GM08714 (cell line): ENCODE measurements at regions not wholly inside any gene's neighbourhood (a gene's known extent, or its start where the extent isn't known, plus 50 kb on each side); places are given as distances from the start of the nearest gene placed in this dataset.
"Not testable (repeated sequence)": the region's sequence is repeated elsewhere in the genome, so short reads cannot be mapped to it uniquely, and the experiment has no call there.

Experiments
- H3K4me3 ChIP-seq: fragments of 200-500 bp; sonication (Bioruptor generic); 2 replicates; pipeline ENCODE4 v1.5.1; 2014; ENCODE audit warnings: mild to moderate bottlenecking, low read length, inconsistent platforms

DNA sequence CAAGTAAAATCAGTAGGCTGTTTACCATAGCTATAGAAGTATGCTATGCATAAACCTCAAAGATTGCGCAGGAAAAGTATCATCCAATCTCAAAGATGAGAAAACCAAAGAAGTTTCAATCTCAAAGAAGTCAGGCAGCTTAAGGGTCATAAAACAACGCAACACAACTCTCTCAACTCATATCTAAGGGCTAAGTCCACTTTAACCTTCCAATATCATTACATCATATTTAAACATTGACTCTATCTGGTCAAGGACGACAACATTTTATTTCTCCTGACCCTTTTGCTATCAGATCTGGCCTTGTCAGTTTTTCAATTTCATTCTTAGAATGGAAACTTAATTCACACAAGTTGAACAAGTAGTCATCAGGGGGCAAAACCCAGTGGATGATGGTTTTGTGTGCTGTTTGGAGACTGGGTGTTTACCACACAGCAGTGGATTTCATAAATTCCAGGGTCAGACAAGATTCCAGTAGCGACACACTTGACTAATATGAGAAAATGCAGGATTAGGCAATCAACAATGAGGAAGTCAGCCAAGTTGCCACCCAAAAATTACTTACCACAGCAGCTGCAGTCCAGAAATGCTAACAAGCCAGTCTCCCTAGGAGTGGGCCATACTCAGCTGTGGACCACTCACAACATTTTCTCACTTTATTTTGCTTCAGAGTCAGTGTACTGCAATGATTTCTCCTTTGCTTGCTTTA is 108.7 kb upstream of the NBPF26 start:
- not testable (repeated sequence) for H3K4me3 ChIP-seq

DNA sequence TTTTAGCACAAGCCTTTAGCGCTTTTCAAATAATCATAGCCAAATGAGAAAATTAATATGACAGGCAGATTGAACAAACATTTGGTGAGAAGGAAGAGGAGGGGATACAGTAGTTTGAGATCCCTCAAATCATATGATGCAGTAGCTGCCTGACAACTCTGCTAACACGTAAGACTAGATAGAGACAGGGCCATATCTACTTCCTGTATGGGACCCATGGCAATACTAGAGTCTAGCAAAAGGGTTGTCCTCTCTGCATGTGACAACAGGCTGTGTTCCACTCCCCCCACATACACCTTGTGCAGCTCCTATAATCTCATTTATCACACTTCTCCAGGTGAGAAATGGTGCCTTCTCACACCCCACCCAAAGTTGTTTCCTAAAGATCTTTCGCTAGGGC is 106.3 kb upstream of the NBPF26 start:
- H3K4me3 ChIP-seq: not testable (repeated sequence)

GRCh38 chr1:120619867-120620692 is 103.7 kb upstream of the NBPF26 start:
- not testable (repeated sequence) for H3K4me3 ChIP-seq

DNA sequence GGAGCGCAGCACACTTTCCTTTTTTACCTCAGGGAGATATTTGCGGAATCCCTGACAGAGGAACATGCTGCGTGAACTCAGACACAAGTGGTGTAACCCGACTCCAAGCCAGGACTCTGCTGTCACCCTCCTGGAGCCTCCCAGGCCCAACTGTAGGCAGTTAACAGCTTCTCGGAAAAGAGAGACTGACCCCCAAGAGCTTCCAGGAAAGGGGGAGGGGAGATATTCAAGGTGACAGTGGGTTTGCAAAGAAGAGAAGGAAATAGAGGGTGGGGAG is 103.1 kb upstream of the NBPF26 start:
- H3K4me3 ChIP-seq: not testable (repeated sequence)

DNA sequence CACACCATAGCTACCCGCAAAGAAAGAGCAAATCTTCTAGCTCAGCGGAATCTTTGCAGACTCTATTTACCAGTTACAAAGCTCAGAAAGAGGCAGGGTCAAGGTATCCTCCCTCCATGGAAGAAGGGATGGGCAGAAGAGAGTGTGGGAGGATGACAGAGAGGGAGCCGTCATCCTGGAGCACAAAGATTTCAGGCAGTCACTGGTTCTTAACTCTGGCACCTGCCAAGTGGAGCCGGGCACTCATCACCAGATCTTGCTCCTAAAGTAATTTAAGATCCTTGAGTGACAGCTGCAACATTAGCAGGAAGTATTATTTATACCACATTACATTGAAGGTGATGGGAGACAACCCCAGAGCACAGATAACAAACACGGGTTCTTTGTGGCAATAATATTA is 102.5 kb upstream of the NBPF26 start:
- not testable (repeated sequence) for H3K4me3 ChIP-seq

DNA sequence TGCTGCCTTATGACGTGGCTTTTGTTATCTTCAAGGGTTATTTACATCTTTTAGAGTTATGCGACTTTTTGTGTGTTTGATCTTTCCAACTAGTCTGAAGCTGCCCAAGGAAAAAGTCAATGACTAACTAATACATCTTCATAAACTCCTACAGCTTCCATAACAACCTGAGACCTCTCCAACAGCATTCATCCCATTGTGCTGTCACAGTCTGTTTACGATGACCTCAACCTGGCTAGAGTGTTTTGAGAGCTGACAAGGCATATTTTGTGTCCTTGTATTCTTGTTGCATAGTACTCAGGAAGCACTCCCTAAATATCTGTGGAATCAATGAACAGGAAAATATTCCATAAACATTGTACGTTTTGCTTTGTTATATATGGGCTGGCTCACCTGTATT is 100.2 kb upstream of the NBPF26 start:
- not testable (repeated sequence) for H3K4me3 ChIP-seq

DNA sequence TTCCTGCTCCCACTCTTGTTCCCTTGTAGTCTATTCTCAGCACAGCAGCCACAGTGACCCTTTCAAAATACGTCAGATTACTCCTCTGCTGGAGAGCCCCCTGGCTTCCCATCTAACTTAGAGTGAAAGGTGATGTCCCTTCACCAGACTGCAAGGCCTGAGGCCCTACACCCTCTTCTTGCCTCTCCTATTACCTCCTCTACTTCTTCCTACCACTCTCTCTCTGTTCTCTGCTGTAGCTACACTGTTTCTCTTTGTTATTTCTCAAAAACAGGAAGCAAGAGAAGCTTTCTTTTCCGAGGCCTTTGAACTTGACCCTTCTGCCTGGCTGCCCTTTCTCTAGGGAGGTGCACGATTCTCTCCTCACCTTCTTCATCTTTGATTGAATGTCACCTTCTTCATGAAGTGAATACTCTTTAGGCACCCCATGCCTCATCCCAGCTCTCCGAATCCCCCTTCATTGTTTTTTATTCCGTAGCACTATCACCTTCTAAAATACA is 99.1 kb upstream of the NBPF26 start:
- H3K4me3 ChIP-seq: not testable (repeated sequence)

GRCh38 chr1:120629832-120630455 is 93.8 kb upstream of the NBPF26 start:
- not testable (repeated sequence) for H3K4me3 ChIP-seq

GRCh38 chr1:120634816-120635806 is 88.6 kb upstream of the NBPF26 start:
- H3K4me3 ChIP-seq: not testable (repeated sequence)

- not testable (repeated sequence) for H3K4me3 ChIP-seq
These were observed 83.3 kb upstream of the NBPF26 start for GRCh38 chr1:120640261-120641013.

GRCh38 chr1:120641014-120641302 is 82.8 kb upstream of the NBPF26 start:
- not testable (repeated sequence) for H3K4me3 ChIP-seq

- H3K4me3 ChIP-seq: not testable (repeated sequence)
These were observed 76.6 kb upstream of the NBPF26 start for GRCh38 chr1:120647182-120647581.

GRCh38 chr1:120648915-120649623 is 74.7 kb upstream of the NBPF26 start:
- H3K4me3 ChIP-seq: not testable (repeated sequence)

DNA sequence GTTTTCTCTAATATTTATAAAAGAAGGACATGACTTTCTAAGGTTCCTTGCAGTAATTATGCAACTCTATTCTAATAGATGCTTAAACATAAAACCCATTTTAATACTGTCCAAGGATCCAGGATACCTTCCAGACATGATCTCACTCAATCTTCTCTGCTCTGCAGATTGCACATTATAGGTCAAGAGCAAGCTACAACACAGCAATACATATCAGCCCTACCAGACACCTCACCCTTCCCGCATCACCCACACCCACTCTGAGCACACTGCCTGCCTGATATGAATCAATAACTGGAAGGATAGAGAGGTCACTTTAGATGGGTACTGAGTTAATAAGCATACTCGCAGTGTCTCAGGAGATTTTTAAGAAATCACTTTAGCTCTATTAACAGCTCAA is 74.0 kb upstream of the NBPF26 start:
- not testable (repeated sequence) for H3K4me3 ChIP-seq

- H3K4me3 ChIP-seq: not testable (repeated sequence)
These were observed 69.6 kb upstream of the NBPF26 start for GRCh38 chr1:120654114-120654513.

DNA sequence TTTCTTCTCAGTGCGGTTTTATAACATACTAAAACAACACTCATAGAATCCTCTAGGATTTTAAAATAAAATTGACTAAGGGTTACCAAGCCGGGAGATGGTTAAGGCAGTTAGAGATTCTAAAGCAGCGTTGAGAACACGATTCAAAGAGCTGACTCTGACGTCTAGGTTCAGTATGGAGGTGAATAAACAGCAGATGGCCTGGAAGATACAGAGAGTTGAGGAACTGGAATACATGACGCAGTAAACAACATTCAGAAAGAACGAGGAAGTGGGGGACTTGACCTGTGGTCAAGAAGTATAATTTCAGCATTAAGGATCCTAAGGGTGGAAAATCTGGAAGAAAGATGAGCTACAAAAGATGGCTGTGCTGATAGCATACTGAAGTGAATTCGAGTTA is 68.4 kb upstream of the NBPF26 start:
- not testable (repeated sequence) for H3K4me3 ChIP-seq

- H3K4me3 ChIP-seq: not testable (repeated sequence)
These were observed 67.6 kb upstream of the NBPF26 start for GRCh38 chr1:120656116-120656515.

- not testable (repeated sequence) for H3K4me3 ChIP-seq
These were observed 65.9 kb upstream of the NBPF26 start for GRCh38 chr1:120657804-120658203.

DNA sequence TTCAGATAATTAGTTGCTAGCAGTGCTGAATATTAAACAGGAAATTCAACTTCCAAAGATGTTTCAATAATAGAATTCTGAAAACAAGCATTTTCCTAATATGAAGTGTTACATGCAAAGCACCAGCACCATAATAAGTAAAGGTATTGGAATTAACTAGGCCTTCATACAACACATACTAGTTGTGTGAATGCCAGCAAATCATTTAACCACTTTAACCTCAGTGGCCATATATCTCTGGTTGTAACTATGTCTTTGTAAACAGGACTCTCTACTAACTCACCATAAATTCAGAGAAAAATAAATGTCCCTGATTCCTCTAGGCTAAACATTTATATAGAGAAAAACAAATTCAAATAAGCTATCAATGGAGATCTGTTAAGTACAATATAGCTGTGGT is 65.1 kb upstream of the NBPF26 start:
- H3K4me3 ChIP-seq: not testable (repeated sequence)

GRCh38 chr1:120659133-120659532 is 64.6 kb upstream of the NBPF26 start:
- H3K4me3 ChIP-seq: not testable (repeated sequence)
